ENCODE measurements at regions not wholly inside any gene's neighbourhood (a gene's known extent, or its start where the extent isn't known, plus 50 kb on each side); places are given as distances from the start of the nearest gene placed in this dataset.
A peak's percentile ranks its signal among the peaks of the same experiment; 100 is the strongest.

GRCh38 chrX:65035446-65035770 lies 59.2 kb upstream of the ZC4H2 start:
- no peak for TF ChIP-seq CTCF (conservative IDR thresholded peaks at IDR 0.05; ENCODE audit: low read depth)
- no peak overlapping the region for H3K27ac ChIP-seq
- ChIA-PET CTCF (no interaction called here), POLR2A (ENCODE audit: low non-redundant PET) (no interaction called here)
- DNase-seq (ENCODE audit: low spot score) = no peak

- no peak within 1 kb of the TSS for H3K27ac ChIP-seq
- peak; percentile 10 for DNase-seq (ENCODE audit: low spot score)
- ChIA-PET CTCF (no interaction called here), POLR2A (ENCODE audit: low non-redundant PET) (no interaction called here)
- TF ChIP-seq CTCF (conservative IDR thresholded peaks at IDR 0.05; ENCODE audit: low read depth) = no peak
These were observed 58.6 kb upstream of the ZC4H2 start, which contains the start of gene ZC3H12B for GRCh38 chrX:65034668-65035445. Gene ZC3H12B (plus strand): TSS chrX:65034826.

GRCh38 chrX:65034292-65034667 lies 58.0 kb upstream of the ZC4H2 start:
- H3K27ac ChIP-seq = no peak overlapping the region
- POLR2A ChIA-PET (ENCODE audit: low non-redundant PET) = no interaction called here
- DNase-seq (ENCODE audit: low spot score) = no peak
- TF ChIP-seq CTCF (conservative IDR thresholded peaks at IDR 0.05; ENCODE audit: low read depth) = no peak
- CTCF ChIA-PET = no interaction called here

All from RWPE1 (cell line).